Cardiac muscle cell (in vitro differentiated cells and primary cell): ENCODE measurements at regions not wholly inside any gene's neighbourhood (a gene's known extent, or its start where the extent isn't known, plus 50 kb on each side); places are given as distances from the start of the nearest gene placed in this dataset.

Source experiments
- DNase-seq, 2 donors: peaks; one replicate each; pipeline versions ENCODE4 v3.0.0 to v3.0.0-alpha.2; 2010 to 2017; ENCODE audit warnings: low read depth in 1 of 2, low spot score in 1 of 2
- H3K27ac ChIP-seq: fragments of 200-600 bp; sonication (generic); 2 replicates; pipeline ENCODE4 v1.5.1; 2016
- H3K27me3 ChIP-seq: fragments of 200-600 bp; sonication (generic); 2 replicates; pipeline ENCODE4 v1.6.0; 2016; ENCODE audit warnings: control low read depth
- H3K36me3 ChIP-seq: fragments of 200-600 bp; sonication (generic); 2 replicates; pipeline ENCODE4 v1.5.1; 2016; ENCODE audit warnings: control low read depth
- H3K4me1 ChIP-seq: fragments of 200-600 bp; sonication (generic); 2 replicates; pipeline ENCODE4 v1.8.1; 2017; ENCODE audit warnings: low read depth, mild to moderate bottlenecking, mixed run types
- H3K4me3 ChIP-seq: fragments of 200-600 bp; sonication (generic); 2 replicates; pipeline ENCODE4 v1.5.1; 2016; ENCODE audit warnings: mild to moderate bottlenecking
- H3K9me3 ChIP-seq: fragments of 200-600 bp; sonication (generic); 2 replicates; pipeline ENCODE4 v1.5.1; 2017; ENCODE audit warnings: low read depth, mild to moderate bottlenecking, control low read depth
- TF ChIP-seq, protein P1 (sequence below): IDR thresholded peaks from 2 replicates; pipeline ENCODE4 v1.5.1; 2012; ENCODE audit warnings: low read depth, mild to moderate bottlenecking, low read length

GRCh38 chr7:7118822-7119221, 63.5 kb upstream of the C1GALT1 start:
- TF ChIP-seq, protein P1, sequence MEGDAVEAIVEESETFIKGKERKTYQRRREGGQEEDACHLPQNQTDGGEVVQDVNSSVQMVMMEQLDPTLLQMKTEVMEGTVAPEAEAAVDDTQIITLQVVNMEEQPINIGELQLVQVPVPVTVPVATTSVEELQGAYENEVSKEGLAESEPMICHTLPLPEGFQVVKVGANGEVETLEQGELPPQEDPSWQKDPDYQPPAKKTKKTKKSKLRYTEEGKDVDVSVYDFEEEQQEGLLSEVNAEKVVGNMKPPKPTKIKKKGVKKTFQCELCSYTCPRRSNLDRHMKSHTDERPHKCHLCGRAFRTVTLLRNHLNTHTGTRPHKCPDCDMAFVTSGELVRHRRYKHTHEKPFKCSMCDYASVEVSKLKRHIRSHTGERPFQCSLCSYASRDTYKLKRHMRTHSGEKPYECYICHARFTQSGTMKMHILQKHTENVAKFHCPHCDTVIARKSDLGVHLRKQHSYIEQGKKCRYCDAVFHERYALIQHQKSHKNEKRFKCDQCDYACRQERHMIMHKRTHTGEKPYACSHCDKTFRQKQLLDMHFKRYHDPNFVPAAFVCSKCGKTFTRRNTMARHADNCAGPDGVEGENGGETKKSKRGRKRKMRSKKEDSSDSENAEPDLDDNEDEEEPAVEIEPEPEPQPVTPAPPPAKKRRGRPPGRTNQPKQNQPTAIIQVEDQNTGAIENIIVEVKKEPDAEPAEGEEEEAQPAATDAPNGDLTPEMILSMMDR: no peak
- H3K9me3 ChIP-seq: no peaks in the 10 kb centered on the region
- peaks cover 4% of the 10 kb centered on the region for H3K4me1 ChIP-seq
- H3K27ac ChIP-seq: no peak overlapping the region
- H3K36me3 ChIP-seq: no peaks in the 10 kb centered on the region
- H3K27me3 ChIP-seq: no peaks in the 10 kb centered on the region
- DNase-seq: no peak
- H3K4me3 ChIP-seq: no peak overlapping the region

DNA sequence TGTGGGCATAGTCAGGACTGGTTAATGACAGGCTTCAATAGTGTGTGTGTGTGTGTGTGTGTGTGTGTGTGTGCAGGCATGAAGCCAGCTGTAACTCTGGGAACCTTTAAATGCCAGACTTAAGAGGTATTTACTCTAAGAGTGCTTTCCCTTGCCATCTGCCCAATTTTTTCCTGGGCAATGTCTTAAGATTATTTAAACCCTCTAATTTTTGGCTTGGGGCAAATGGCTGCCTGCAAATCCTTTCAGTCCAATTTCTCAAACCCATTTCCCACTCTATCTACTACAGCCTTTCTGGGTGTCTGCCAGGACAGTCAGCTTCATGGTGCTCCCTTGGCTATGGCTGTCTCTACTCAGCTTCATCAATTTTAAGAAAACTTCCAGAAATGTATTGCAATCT, 62.6 kb upstream of the C1GALT1 start:
- TF ChIP-seq, protein P1: no peak
- no peaks in the 10 kb centered on the region for H3K9me3 ChIP-seq
- DNase-seq: no peak
- H3K27ac ChIP-seq: no peak overlapping the region
- H3K4me1 ChIP-seq: peaks cover 4% of the 10 kb centered on the region
- no peaks in the 10 kb centered on the region for H3K27me3 ChIP-seq
- H3K4me3 ChIP-seq: no peak overlapping the region
- H3K36me3 ChIP-seq: no peaks in the 10 kb centered on the region

- peak in 1 of 2 donors; percentile 22 for DNase-seq
- no peaks in the 10 kb centered on the region for H3K36me3 ChIP-seq
- no peak overlapping the region for H3K27ac ChIP-seq
- no peak overlapping the region for H3K4me3 ChIP-seq
- H3K4me1 ChIP-seq: no peaks in the 10 kb centered on the region
- no peaks in the 10 kb centered on the region for H3K27me3 ChIP-seq
- TF ChIP-seq, protein P1: no peak
- H3K9me3 ChIP-seq: no peaks in the 10 kb centered on the region
Measured at GRCh38 chr7:7122033-7122478, 60.3 kb upstream of the C1GALT1 start.

- Histone ChIP-seq H3K9me3 (no peaks in the 10 kb centered on the region), H3K4me1 (no peaks in the 10 kb centered on the region), H3K36me3 (no peaks in the 10 kb centered on the region), H3K4me3 (no peak overlapping the region), H3K27me3 (no peaks in the 10 kb centered on the region), H3K27ac (no peak overlapping the region)
- peak in 1 of 2 donors; percentile 88 for DNase-seq
- TF ChIP-seq, protein P1: no peak
Measured at GRCh38 chr7:7122701-7123281, 59.6 kb upstream of the C1GALT1 start.

GRCh38 chr7:7125963-7126362, 56.4 kb upstream of the C1GALT1 start:
- TF ChIP-seq, protein P1: no peak
- Histone ChIP-seq H3K27me3 (no peaks in the 10 kb centered on the region), H3K27ac (no peak overlapping the region)

More at GRCh38 chr7:7125963-7126362, 56.4 kb upstream of the C1GALT1 start:
- Histone ChIP-seq H3K9me3 (no peaks in the 10 kb centered on the region), H3K4me3 (no peak overlapping the region), H3K4me1 (no peaks in the 10 kb centered on the region), H3K36me3 (no peaks in the 10 kb centered on the region)
- no peak for DNase-seq
